HG03175 (cell line): ENCODE measurements at regions not wholly inside any gene's neighbourhood (a gene's known extent, or its start where the extent isn't known, plus 50 kb on each side); places are given as distances from the start of the nearest gene placed in this dataset.

Experiments
- ATAC-seq: cut with Tn5 transposase; IDR thresholded peaks from one replicate; pipeline ENCODE4 v1.9.1; 2021; ENCODE audit warnings: mild to moderate bottlenecking, moderate library complexity; ENCODE audit not compliant: unreplicated experiment

- ATAC-seq: no peak
Measured at GRCh38 chr15:97728791-97729190, 231.7 kb upstream of the ARRDC4 start.

- ATAC-seq: no peak
Measured at GRCh38 chr15:97729270-97729669, 231.2 kb upstream of the ARRDC4 start.

GRCh38 chr15:97730315-97730714, 230.2 kb upstream of the ARRDC4 start:
- ATAC-seq: no peak

GRCh38 chr15:97731859-97732258, 228.6 kb upstream of the ARRDC4 start:
- ATAC-seq: no peak

GRCh38 chr15:97733373-97733772, 227.1 kb upstream of the ARRDC4 start:
- no peak for ATAC-seq

GRCh38 chr15:97736748-97737147, 223.8 kb upstream of the ARRDC4 start:
- ATAC-seq: no peak

GRCh38 chr15:97745481-97746071, 214.9 kb upstream of the ARRDC4 start:
- ATAC-seq: peak; percentile 94

- no peak for ATAC-seq
Measured at GRCh38 chr15:97747342-97747741, 213.2 kb upstream of the ARRDC4 start.

GRCh38 chr15:97748576-97748975, 211.9 kb upstream of the ARRDC4 start:
- no peak for ATAC-seq

- ATAC-seq: no peak
Measured at GRCh38 chr15:97750060-97750459, 210.4 kb upstream of the ARRDC4 start.

GRCh38 chr15:97755726-97756125, 204.8 kb upstream of the ARRDC4 start:
- no peak for ATAC-seq

- no peak for ATAC-seq
Measured at GRCh38 chr15:97759363-97759762, 201.1 kb upstream of the ARRDC4 start.

GRCh38 chr15:97761110-97761509, 199.4 kb upstream of the ARRDC4 start:
- ATAC-seq: no peak

- ATAC-seq: no peak
Measured at GRCh38 chr15:97783240-97783639, 177.3 kb upstream of the ARRDC4 start.

- no peak for ATAC-seq
Measured at GRCh38 chr15:97786741-97787140, 173.8 kb upstream of the ARRDC4 start.

- no peak for ATAC-seq
Measured at GRCh38 chr15:97790180-97790579, 170.3 kb upstream of the ARRDC4 start.

- ATAC-seq: no peak
Measured at GRCh38 chr15:97791824-97792792, 168.4 kb upstream of the ARRDC4 start.

- ATAC-seq: no peak
Measured at GRCh38 chr15:97804950-97805349, 155.6 kb upstream of the ARRDC4 start.

- no peak for ATAC-seq
Measured at GRCh38 chr15:97806766-97807165, 153.7 kb upstream of the ARRDC4 start.

- ATAC-seq: no peak
Measured at GRCh38 chr15:97815835-97816234, 144.7 kb upstream of the ARRDC4 start.

- ATAC-seq: no peak
Measured at GRCh38 chr15:97817276-97817890, 143.1 kb upstream of the ARRDC4 start.

GRCh38 chr15:97836003-97836402, 124.5 kb upstream of the ARRDC4 start:
- no peak for ATAC-seq
